Upper lobe of left lung (tissue), 4 donors: ENCODE measurements at regions not wholly inside any gene's neighbourhood (a gene's known extent, or its start where the extent isn't known, plus 50 kb on each side); places are given as distances from the start of the nearest gene placed in this dataset.

Experiments used
- CTCF ChIP-seq, 6 experiments: fragments of 450-650 bp in 4 of 6; fragments of 200-600 bp in 2 of 6; sonication (generic) in 2 of 6; IDR thresholded peaks; one replicate each; pipeline ENCODE4 v1.5.1; 2016 to 2019; ENCODE audit warnings: antibody characterized with exemption in 6 of 6
- EP300 ChIP-seq, 4 donors: sonication (generic); formaldehyde crosslinking; IDR thresholded peaks; one replicate each; pipeline ENCODE4 v1.5.1; 2017; ENCODE audit warnings: antibody characterized with exemption in 4 of 4, control low read depth in 2 of 4
- POLR2A ChIP-seq, 4 donors: fragments of 450-650 bp; IDR thresholded peaks; one replicate each; pipeline ENCODE4 v1.5.1; 2016 to 2017; ENCODE audit warnings: antibody characterized with exemption in 4 of 4, mild to moderate bottlenecking in 2 of 4
- POLR2AphosphoS5 ChIP-seq, 2 donors: sonication (generic); formaldehyde crosslinking; IDR thresholded peaks; one replicate each; pipeline ENCODE4 v1.5.1; 2017; ENCODE audit warnings: antibody characterized with exemption in 2 of 2

GRCh38 chr19:28601723-28602440 is 611.1 kb downstream of the UQCRFS1 start:
- TF ChIP-seq CTCF (IDR thresholded peaks at IDR 0.05) (no peak), POLR2A (IDR thresholded peaks at IDR 0.05) (no peak), EP300 (IDR thresholded peaks at IDR 0.05) (no peak), POLR2AphosphoS5 (IDR thresholded peaks at IDR 0.05) (no peak)
